ENCODE measurements at regions not wholly inside any gene's neighbourhood (a gene's known extent, or its start where the extent isn't known, plus 50 kb on each side); places are given as distances from the start of the nearest gene placed in this dataset.

DNA sequence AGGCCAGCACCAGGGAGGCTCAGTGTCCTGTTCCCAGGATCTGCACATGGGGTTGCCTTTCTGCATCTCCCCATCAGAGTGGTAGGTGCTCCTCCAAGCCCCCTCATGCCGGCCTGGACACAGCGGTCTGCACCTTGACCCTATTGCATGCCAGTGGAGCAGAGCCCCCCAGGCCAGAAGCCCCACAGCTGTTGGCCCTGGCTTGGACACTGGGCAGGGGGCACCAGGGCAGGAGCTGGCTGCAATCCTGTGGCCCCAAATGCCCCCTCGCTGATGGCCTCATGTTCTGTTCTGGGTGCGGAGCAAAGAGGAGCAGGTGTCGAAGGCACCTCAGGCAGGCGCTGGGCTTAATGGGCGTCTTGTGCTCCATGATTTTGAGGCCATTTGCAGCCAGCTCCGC lies 62.7 kb downstream of the CCDC74A start:
- TF ChIP-seq, protein P1, sequence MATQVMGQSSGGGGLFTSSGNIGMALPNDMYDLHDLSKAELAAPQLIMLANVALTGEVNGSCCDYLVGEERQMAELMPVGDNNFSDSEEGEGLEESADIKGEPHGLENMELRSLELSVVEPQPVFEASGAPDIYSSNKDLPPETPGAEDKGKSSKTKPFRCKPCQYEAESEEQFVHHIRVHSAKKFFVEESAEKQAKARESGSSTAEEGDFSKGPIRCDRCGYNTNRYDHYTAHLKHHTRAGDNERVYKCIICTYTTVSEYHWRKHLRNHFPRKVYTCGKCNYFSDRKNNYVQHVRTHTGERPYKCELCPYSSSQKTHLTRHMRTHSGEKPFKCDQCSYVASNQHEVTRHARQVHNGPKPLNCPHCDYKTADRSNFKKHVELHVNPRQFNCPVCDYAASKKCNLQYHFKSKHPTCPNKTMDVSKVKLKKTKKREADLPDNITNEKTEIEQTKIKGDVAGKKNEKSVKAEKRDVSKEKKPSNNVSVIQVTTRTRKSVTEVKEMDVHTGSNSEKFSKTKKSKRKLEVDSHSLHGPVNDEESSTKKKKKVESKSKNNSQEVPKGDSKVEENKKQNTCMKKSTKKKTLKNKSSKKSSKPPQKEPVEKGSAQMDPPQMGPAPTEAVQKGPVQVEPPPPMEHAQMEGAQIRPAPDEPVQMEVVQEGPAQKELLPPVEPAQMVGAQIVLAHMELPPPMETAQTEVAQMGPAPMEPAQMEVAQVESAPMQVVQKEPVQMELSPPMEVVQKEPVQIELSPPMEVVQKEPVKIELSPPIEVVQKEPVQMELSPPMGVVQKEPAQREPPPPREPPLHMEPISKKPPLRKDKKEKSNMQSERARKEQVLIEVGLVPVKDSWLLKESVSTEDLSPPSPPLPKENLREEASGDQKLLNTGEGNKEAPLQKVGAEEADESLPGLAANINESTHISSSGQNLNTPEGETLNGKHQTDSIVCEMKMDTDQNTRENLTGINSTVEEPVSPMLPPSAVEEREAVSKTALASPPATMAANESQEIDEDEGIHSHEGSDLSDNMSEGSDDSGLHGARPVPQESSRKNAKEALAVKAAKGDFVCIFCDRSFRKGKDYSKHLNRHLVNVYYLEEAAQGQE (IDR thresholded peaks at IDR 0.05; ENCODE audit: low read depth, low read length), result no peak
- TF ChIP-seq GATAD2B (conservative IDR thresholded peaks at IDR 0.05; ENCODE audit: low read depth), result no peak
- TF ChIP-seq, protein P2, sequence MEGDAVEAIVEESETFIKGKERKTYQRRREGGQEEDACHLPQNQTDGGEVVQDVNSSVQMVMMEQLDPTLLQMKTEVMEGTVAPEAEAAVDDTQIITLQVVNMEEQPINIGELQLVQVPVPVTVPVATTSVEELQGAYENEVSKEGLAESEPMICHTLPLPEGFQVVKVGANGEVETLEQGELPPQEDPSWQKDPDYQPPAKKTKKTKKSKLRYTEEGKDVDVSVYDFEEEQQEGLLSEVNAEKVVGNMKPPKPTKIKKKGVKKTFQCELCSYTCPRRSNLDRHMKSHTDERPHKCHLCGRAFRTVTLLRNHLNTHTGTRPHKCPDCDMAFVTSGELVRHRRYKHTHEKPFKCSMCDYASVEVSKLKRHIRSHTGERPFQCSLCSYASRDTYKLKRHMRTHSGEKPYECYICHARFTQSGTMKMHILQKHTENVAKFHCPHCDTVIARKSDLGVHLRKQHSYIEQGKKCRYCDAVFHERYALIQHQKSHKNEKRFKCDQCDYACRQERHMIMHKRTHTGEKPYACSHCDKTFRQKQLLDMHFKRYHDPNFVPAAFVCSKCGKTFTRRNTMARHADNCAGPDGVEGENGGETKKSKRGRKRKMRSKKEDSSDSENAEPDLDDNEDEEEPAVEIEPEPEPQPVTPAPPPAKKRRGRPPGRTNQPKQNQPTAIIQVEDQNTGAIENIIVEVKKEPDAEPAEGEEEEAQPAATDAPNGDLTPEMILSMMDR (IDR thresholded peaks at IDR 0.05 in 2 of 3, conservative IDR thresholded peaks at IDR 0.05 in 1 of 3; ENCODE audit: control insufficient read depth in 2 of 3, extremely low read depth in 1 of 3, insufficient read depth in 1 of 3, low read depth in 3 of 3, low read length in 3 of 3), result no peak
- TF ChIP-seq MEF2A (IDR thresholded peaks at IDR 0.05; ENCODE audit: insufficient read depth, low read depth, low read length), result no peak
- TF ChIP-seq SP1 (IDR thresholded peaks at IDR 0.05; ENCODE audit: low read depth, low read length), result no peak
- TF ChIP-seq NFIC (IDR thresholded peaks at IDR 0.05; ENCODE audit: low read depth, low read length), result no peak
- no peak for TF ChIP-seq CBX5 (IDR thresholded peaks at IDR 0.05; ENCODE audit: low read depth)
- TF ChIP-seq RAD21 (IDR thresholded peaks at IDR 0.05; ENCODE audit: insufficient read depth, low read depth, low read length), result no peak
- no peak for TF ChIP-seq SREBF2 (IDR thresholded peaks at IDR 0.05; ENCODE audit: low read length)
- no peak for TF ChIP-seq POLR2AphosphoS5 (IDR thresholded peaks at IDR 0.05; ENCODE audit: low read length)
- TF ChIP-seq, protein P3, sequence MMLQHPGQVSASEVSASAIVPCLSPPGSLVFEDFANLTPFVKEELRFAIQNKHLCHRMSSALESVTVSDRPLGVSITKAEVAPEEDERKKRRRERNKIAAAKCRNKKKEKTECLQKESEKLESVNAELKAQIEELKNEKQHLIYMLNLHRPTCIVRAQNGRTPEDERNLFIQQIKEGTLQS (IDR thresholded peaks at IDR 0.05; ENCODE audit: borderline replicate concordance, extremely low read depth, low read depth, low read length), result no peak
